Vagina (tissue), 2 donors: ENCODE measurements at regions not wholly inside any gene's neighbourhood (a gene's known extent, or its start where the extent isn't known, plus 50 kb on each side); places are given as distances from the start of the nearest gene placed in this dataset.

Experiments used
- POLR2A ChIP-seq, 2 donors: fragments of 450-650 bp; IDR thresholded peaks; one replicate each; pipeline ENCODE4 v1.6.1; 2017; ENCODE audit warnings: antibody characterized with exemption in 2 of 2, mild to moderate bottlenecking in 2 of 2, moderate library complexity in 2 of 2
- POLR2AphosphoS5 ChIP-seq, 2 donors: sonication (generic); formaldehyde crosslinking; IDR thresholded peaks; one replicate each; pipeline ENCODE4 v1.9.0; 2017; ENCODE audit warnings: antibody characterized with exemption in 2 of 2, mild to moderate bottlenecking in 2 of 2, low read depth in 1 of 2; ENCODE audit not compliant: insufficient read depth in 1 of 2
- TF ChIP-seq, protein P1 (sequence below), 3 experiments: fragments of 450-650 bp in 2 of 3; fragments of 200-600 bp in 1 of 3; sonication (generic) in 1 of 3; IDR thresholded peaks; one replicate each; pipeline ENCODE4 v1.5.1; 2017 to 2019; ENCODE audit warnings: antibody characterized with exemption in 3 of 3, mild to moderate bottlenecking in 2 of 3, moderate library complexity in 2 of 3

DNA sequence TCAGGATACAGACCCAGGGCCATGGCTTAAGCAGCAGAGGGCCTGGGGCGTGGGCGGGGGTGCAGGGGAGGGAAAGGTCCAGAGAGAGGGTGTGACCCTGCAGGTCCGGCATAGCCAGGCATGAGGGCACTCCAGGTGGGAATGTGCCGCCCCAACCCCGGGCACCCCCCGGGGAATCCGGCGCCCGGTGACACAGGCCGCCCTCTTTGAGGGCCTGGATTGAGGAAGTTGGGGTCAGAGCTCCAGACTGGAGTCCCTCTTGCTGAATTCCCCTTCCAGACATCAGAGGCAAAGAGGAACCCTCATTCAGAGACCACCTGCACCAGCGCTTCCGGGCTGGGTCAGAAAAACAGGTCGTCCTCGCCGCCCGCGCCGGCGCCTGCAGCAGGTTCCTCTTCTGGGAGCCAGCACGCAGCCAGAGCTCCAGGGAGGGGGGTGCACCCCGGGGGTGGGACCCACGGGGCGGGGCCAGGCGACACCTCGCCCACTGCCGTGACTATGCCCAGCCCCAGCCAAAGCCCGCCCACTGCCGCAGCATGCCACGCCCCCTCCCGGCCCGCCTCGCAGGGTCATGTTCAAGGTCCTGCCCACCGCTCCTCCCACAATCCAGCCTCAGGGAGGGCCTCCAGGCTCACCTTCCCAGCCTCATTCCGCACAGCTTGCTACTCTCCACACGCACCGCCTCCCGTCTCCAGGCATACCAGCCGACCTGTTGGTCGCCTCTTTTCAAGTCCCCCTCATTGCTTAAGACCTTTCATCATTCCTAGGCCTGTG, 98.3 kb upstream of the ID2 start:
- TF ChIP-seq, protein P1, sequence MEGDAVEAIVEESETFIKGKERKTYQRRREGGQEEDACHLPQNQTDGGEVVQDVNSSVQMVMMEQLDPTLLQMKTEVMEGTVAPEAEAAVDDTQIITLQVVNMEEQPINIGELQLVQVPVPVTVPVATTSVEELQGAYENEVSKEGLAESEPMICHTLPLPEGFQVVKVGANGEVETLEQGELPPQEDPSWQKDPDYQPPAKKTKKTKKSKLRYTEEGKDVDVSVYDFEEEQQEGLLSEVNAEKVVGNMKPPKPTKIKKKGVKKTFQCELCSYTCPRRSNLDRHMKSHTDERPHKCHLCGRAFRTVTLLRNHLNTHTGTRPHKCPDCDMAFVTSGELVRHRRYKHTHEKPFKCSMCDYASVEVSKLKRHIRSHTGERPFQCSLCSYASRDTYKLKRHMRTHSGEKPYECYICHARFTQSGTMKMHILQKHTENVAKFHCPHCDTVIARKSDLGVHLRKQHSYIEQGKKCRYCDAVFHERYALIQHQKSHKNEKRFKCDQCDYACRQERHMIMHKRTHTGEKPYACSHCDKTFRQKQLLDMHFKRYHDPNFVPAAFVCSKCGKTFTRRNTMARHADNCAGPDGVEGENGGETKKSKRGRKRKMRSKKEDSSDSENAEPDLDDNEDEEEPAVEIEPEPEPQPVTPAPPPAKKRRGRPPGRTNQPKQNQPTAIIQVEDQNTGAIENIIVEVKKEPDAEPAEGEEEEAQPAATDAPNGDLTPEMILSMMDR (IDR thresholded peaks at IDR 0.05): no peak
- TF ChIP-seq POLR2AphosphoS5 (IDR thresholded peaks at IDR 0.05; ENCODE audit: insufficient read depth in 1 of 2, low read depth in 1 of 2) (no peak), POLR2A (IDR thresholded peaks at IDR 0.05) (no peak)
